ENCODE measurements at regions not wholly inside any gene's neighbourhood (a gene's known extent, or its start where the extent isn't known, plus 50 kb on each side); places are given as distances from the start of the nearest gene placed in this dataset.

- no peak for TF ChIP-seq CTCF (IDR thresholded peaks at IDR 0.05 in 2 of 3, conservative IDR thresholded peaks at IDR 0.05 in 1 of 3; ENCODE audit: control insufficient read depth in 2 of 3, extremely low read depth in 1 of 3, insufficient read depth in 1 of 3, low read depth in 3 of 3, low read length in 3 of 3)
- TF ChIP-seq MXI1 (IDR thresholded peaks at IDR 0.05; ENCODE audit: low read depth, low read length) = no peak
- no peak for TF ChIP-seq SMAD1 (IDR thresholded peaks at IDR 0.05; ENCODE audit: low read depth, partially characterized antibody)
- no peak for TF ChIP-seq DPF2 (IDR thresholded peaks at IDR 0.05)
- TF ChIP-seq CBX5 (IDR thresholded peaks at IDR 0.05; ENCODE audit: low read depth) = no peak
- TF ChIP-seq ZNF274 (IDR thresholded peaks at IDR 0.05; ENCODE audit: insufficient read depth, insufficient read length) = no peak
Measured at GRCh38 chr4:182015893-182016292, 227.3 kb upstream of the TENM3 start.

Measured in GM12878 (cell line).